ENCODE measurements at regions not wholly inside any gene's neighbourhood (a gene's known extent, or its start where the extent isn't known, plus 50 kb on each side); places are given as distances from the start of the nearest gene placed in this dataset.

- TF ChIP-seq CTCF (IDR thresholded peaks at IDR 0.05; ENCODE audit: low read depth, low read length, missing input control) = no peak
- no peak for TF ChIP-seq SP1 (IDR thresholded peaks at IDR 0.05)
Measured at GRCh38 chr6:153673225-153673624, 365.8 kb upstream of the OPRM1 start.
